Urinary bladder (tissue), 4 donors: ENCODE measurements at regions not wholly inside any gene's neighbourhood (a gene's known extent, or its start where the extent isn't known, plus 50 kb on each side); places are given as distances from the start of the nearest gene placed in this dataset. TPM values are rescaled to one million over a fixed set of nuclear protein-coding genes. Genes with fewer than 3 reads are reported as not detected.
A peak's percentile ranks its signal among the peaks of the same experiment; 100 is the strongest.

Source experiments
- DNase-seq: peaks from one replicate; pipeline ENCODE4 v3.0.0-alpha.2; 2015; ENCODE audit errors: extremely low spot score
- H3K27ac ChIP-seq: one replicate; pipeline ENCODE4 v1.5.1; 2013; ENCODE audit warnings: low read depth, mild to moderate bottlenecking, moderate library complexity
- H3K36me3 ChIP-seq: one replicate; pipeline ENCODE4 v1.6.1; 2013; ENCODE audit warnings: mild to moderate bottlenecking, moderate library complexity; ENCODE audit not compliant: insufficient read depth
- H3K4me1 ChIP-seq: one replicate; pipeline ENCODE4 v1.6.1; 2013; ENCODE audit warnings: mild to moderate bottlenecking, moderate library complexity; ENCODE audit not compliant: insufficient read depth
- H3K4me3 ChIP-seq: one replicate; pipeline ENCODE4 v1.5.1; 2013; ENCODE audit warnings: low read depth, low read length
- WGBS: extraction: QIAGEN DNeasy Blood & Tissue Kit; methylation state at CpG from one replicate; pipeline ENCODE4 v1.1.7; 2013; 5-methylcytosine and 5-hydroxymethylcytosine counted together
- small RNA-seq: library from RNA; depleted of rRNA; stranded (forward); fragments of <200 nt; gene quantifications from one replicate; pipeline ENCODE3, GENCODE V24; 2014
- donor health status: healthy with polysubstance abuse.
- donor health status: healthy.

DNA sequence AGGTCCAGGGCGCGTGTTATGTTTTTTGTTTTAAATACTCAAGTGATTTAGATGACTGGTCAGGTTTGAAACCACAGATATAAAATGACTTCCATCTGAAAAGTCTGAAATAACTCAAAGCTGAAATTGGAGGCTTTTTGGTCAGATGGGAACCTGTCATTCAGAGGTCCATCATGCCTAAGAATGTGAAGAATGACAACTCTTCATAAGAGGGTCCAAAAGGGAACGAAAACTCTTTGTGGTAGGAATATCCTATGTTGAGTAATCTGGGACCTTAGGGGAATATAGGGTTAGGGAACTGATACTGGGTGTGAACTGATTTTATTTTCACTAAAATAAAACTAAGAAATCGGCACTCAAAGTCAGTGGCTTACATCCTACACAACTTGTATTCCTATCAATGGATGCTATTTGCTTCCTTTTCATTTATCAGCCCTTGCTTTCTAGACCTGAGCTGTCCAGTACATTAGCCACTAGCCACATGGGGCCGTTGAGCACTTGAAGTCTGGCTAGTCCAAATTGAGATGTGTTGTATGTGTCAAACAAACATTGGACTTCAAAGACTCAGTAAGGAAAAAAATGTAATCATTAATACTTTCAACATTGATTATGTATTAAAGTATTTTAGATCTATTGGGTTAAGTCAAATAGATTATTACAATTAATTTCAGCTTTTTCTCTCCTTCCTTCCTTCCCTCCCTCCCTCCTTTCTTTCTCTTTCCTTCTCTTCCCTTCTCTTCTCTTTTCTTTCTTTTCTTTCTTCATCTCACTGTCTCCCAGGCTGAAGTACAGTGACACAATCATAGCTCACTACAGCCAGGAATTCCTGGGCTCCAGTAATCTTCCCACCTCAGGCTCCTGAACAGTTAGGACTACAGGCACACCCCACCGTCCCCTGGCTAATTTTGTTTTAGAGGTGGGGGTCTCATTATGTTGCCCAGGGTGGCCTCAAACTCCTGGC, 56.5 kb upstream of the KDM7A start:
- whole genome bisulfite sequencing: 80% methylated on average over 6 of the region's 6 CpGs
- DNase-seq: no peak

DNA sequence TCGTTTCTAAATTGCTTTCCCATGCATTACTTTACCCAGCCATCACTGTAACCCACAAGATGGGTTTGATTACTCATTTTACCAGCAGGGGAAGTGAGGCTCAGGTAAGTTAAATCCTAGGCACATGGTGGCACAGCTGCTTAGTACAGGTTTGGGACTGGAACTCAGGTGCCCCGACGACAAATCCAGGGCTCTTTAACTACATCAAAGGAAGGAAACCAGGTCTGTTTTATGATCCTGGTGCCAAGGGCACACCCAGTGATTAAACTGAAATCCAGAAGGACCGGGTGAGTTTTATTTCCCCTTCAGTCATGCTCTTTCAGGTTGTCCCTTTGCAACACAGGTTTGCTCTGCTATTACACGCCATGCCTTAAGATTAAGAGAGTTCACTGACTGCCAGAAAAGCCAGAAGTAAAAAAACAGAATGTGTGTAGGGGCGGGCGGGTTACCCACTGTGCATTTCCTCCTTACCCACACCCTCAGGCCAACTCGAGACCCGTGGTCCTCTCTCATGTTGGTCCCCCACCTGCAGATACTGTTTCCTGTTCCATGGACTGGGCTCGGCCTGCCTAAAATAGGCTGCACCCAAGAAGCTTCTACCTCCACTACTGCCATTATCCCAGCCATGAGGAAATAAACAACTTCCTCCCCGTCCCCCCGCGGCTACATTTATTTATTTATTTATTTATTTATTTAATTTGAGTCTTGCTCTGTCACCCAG, 55.1 kb upstream of the KDM7A start:
- 47% methylated on average over 13 of the region's 13 CpGs for WGBS
- Histone ChIP-seq H3K36me3 (no peaks in the 10 kb centered on the region), H3K27ac (peak overlapping the region; percentile 25), H3K4me1 (peaks cover 4% of the 10 kb centered on the region), H3K4me3 (no peak overlapping the region)
- DNase-seq: peak; percentile 42

More for the DNA sequence above, 56.5 kb upstream of the KDM7A start:
- H3K4me1 ChIP-seq: peaks cover 4% of the 10 kb centered on the region
- H3K27ac ChIP-seq: no peak overlapping the region
- H3K36me3 ChIP-seq: no peaks in the 10 kb centered on the region
- no peak overlapping the region for H3K4me3 ChIP-seq

DNA sequence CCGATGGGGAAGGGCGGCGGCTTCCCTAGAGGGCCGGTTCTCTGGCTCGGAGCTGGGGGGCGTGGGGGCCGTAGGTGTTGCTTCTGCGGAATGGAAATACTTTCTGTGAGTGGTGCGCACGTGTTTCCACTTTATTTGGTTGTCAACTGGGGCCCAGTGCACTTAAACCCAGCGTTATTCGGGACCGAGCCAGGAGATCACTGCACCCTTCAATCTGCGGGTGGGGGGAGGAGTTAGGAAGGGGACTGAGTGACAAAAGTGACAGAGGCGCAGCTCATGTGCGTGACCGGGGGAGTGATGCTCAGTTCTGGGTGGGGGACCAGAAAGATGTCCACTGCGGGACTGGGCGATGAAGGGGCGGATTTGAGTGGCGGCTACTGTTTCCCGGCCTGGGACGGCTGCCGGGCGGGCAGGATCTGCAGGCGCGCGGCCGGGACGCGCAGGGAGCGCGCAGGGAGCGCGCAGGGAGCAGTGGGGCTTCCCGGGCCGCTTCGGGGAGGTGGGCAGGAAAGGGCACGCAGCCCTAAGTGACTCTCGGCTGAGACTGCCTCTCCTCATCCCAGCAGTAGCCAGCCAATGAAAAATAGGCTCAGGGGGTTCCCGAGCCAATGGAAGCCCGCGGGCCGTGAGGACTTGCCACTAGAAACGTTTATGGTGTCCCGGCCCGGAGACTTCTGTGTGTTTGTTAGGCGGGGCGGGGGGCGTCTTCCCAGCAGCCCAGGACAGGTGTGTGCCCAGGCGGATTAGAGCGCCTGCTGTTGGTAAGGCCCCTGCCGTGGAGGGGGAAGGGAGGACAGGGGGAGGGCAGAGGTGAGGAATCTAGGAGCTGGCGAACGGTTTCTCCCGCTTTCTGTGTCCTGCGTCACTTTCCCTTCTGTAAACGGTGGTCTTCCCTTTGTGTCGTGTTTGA, 54.3 kb upstream of the KDM7A start:
- Histone ChIP-seq H3K4me3 (peak overlapping the region; percentile 60), H3K27ac (peak overlapping the region; percentile 25), H3K36me3 (no peaks in the 10 kb centered on the region), H3K4me1 (peaks cover 4% of the 10 kb centered on the region)
- 2% methylated on average over 59 of the region's 59 CpGs for WGBS
- DNase-seq: no peak

DNA sequence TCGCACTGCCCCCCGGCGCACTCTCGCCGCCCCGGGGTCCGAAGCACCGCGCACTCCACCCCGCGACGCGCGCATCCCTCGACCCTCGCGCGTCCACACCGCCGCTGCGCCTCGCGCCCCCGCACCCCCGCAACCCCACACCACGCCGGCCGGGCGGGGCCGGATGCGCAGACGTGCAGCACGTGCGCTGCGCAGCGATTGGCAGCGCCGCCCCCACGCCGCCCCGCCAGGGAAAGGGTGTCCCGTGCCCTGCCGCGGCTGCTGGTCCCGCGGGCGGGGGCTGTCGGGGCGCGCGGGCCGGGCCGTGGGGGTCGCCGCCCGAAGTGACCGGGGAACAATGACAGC, 53.7 kb upstream of the KDM7A start:
- no peak overlapping the region for H3K27ac ChIP-seq
- 1% methylated on average over 57 of the region's 57 CpGs for WGBS
- no peak for DNase-seq
- peak overlapping the region; percentile 60 for H3K4me3 ChIP-seq
- no peaks in the 10 kb centered on the region for H3K36me3 ChIP-seq
- H3K4me1 ChIP-seq: peaks cover 4% of the 10 kb centered on the region

DNA sequence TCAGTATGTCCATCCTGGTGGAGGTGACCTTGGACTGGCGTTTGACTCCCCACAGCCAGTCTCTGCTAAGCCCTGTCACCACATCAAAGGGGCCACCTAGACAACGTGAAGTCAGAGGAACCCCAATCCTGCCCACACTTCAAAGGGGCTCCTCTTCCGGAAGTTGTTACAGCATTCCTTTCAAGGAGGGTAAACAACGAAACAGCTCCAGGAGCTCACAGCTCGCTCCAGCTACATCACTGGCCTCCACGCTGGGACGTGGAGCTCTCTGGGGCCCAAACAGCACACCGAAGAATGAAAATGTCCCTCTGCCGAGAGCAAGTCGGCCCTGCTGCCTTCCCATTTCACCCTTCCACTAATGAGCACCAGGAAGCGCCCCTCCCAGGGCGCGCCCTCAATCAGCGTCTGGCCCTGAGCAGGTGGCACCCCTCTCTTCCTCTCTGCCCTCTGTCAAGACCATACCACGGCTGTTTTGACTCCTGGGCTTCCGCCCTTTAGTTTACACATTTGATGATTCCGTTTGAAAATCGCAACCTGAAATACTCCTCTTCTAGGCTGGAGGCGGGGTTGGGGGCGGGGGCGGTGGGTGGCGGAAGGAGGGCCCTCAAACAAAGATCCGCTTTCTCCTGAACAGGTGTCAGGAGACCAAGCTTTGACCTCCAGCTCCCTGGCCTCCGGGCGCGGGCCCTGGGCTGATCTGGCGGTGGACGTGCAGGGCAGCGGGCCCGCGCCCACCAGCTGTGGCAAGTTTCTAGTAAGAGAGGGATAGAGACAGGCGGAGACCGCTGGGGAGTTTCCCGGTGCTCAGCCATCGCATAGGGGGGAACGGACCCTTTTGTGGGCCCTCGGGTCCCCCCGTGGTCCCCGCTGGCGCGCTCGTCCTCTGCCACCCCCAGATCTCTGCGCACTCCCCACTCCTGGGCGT, 53.1 kb upstream of the KDM7A start:
- Histone ChIP-seq H3K36me3 (no peaks in the 10 kb centered on the region), H3K4me1 (peaks cover 4% of the 10 kb centered on the region), H3K27ac (peak overlapping the region; percentile 52), H3K4me3 (peak overlapping the region; percentile 60)
- WGBS: 13% methylated on average over 44 of the region's 44 CpGs
- no peak for DNase-seq

DNA sequence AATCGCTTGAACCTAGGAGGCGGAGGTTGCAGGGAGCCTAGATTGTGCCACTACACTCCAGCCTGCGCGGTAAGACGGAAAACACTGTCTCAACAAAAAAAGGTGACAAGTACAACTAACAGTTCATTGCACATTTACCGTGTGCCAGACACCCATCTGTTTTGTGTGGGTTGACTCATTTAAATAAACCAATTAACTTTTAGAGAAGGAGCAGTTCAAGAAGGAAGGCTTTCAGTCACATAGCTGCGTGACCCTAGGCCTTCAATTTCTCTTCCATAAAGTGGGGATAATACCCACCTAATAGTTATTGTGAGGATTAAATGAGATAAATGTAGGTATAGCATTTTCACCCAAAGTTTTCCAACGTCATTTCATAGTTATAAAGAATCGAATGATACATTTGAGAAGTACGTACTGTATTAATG, 52.3 kb upstream of the KDM7A start:
- H3K4me3 ChIP-seq: no peak overlapping the region
- no peak for DNase-seq
- H3K4me1 ChIP-seq: peaks cover 4% of the 10 kb centered on the region
- H3K36me3 ChIP-seq: no peaks in the 10 kb centered on the region
- WGBS: 92% methylated on average over 10 of the region's 10 CpGs
- no peak overlapping the region for H3K27ac ChIP-seq

Small RNA genes in the stretch of these regions (small RNA-seq; reads per million reads assigned to genes)
- gene RNU1-58P: not detected
